ENCODE measurements at regions not wholly inside any gene's neighbourhood (a gene's known extent, or its start where the extent isn't known, plus 50 kb on each side); places are given as distances from the start of the nearest gene placed in this dataset.

GRCh38 chr1:61517345-61517744 is 207.6 kb downstream of the TM2D1 start:
- no peak for TF ChIP-seq CTCF (IDR thresholded peaks at IDR 0.05)
- TF ChIP-seq POLR2AphosphoS5 (IDR thresholded peaks at IDR 0.05): no peak
- no peak for TF ChIP-seq POLR2A (IDR thresholded peaks at IDR 0.05; ENCODE audit: low read depth)
- no peak for TF ChIP-seq EP300 (IDR thresholded peaks at IDR 0.05)

All from esophagus muscularis mucosa (tissue), 4 donors.